SH-SY5Y (cell line): ENCODE measurements at regions not wholly inside any gene's neighbourhood (a gene's known extent, or its start where the extent isn't known, plus 50 kb on each side); places are given as distances from the start of the nearest gene placed in this dataset.

Experiments used
- GATA2 ChIP-seq: IDR thresholded peaks from 2 replicates; pipeline ENCODE4 v1.6.1; 2011; ENCODE audit warnings: mild to moderate bottlenecking, low read depth, low read length
- GATA3 ChIP-seq: IDR thresholded peaks from 2 replicates; pipeline ENCODE4 v1.6.1; 2011; ENCODE audit warnings: low read depth, mild to moderate bottlenecking, low read length, moderate library complexity

DNA sequence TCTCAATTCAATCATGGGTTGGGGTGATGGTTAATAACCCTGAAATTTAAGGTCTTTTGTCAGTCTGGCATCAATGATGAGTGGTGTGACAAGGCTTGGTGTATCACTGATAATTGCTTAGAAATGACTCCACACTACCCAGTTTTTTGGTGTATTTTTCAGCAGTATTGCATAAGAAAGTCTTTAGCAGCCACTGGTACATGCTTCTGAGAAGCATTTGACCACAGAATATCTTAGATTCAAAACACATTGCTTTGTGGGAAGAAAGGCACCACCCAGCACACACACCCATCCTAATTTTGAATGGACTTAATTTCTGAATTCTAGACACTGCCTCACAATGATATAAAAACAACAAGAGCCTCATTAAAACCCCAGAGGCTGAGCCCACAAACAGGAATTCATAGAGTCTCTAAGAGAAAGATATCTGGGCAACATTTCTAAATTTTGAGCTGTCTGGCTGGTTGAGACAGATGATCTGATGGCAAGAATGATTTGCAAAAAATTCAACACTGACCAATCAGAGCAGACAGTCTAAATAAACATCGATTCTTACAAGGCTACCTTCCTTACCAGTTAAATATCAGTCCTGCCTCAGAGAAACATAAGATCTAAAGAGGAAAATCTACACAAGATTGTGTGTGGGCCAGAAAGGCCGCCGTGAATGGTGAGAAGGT lies 114.7 kb upstream of the CYP1B1 start:
- TF ChIP-seq GATA2 (no peak), GATA3 (no peak)
